ENCODE measurements at regions not wholly inside any gene's neighbourhood (a gene's known extent, or its start where the extent isn't known, plus 50 kb on each side); places are given as distances from the start of the nearest gene placed in this dataset.
A peak's percentile ranks its signal among the peaks of the same experiment; 100 is the strongest.

DNA sequence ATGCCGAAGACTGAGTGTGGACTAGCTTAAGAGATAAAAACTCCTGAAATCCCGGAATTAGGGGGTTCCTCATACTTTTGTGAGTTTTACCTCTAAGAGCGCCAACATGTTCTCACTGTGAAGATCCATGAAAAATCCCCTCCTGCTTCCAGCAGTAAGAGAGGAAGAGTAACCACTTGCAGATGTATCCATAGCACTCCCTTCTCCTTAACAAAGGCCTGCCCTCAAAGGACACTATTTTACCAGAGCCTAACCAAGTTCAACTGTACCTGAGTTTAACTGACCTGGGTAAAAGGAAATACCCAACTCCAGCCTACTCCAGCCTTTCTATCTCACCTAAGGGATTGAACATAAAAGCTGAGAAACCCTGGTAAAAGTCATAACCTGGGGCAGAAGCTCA, 280.9 kb downstream of the POLR1F start (continued):
- TF ChIP-seq, protein P1, sequence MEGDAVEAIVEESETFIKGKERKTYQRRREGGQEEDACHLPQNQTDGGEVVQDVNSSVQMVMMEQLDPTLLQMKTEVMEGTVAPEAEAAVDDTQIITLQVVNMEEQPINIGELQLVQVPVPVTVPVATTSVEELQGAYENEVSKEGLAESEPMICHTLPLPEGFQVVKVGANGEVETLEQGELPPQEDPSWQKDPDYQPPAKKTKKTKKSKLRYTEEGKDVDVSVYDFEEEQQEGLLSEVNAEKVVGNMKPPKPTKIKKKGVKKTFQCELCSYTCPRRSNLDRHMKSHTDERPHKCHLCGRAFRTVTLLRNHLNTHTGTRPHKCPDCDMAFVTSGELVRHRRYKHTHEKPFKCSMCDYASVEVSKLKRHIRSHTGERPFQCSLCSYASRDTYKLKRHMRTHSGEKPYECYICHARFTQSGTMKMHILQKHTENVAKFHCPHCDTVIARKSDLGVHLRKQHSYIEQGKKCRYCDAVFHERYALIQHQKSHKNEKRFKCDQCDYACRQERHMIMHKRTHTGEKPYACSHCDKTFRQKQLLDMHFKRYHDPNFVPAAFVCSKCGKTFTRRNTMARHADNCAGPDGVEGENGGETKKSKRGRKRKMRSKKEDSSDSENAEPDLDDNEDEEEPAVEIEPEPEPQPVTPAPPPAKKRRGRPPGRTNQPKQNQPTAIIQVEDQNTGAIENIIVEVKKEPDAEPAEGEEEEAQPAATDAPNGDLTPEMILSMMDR (conservative IDR thresholded peaks at IDR 0.05; ENCODE audit: low read depth in 2 of 2) = no peak

- H3K4me1 Mint-ChIP-seq = peaks cover 17% of the 10 kb centered on the region
- Histone ChIP-seq H2AFZ (no peak overlapping the region), H3K9me2 (ENCODE audit: insufficient read depth) (no peaks in the 10 kb centered on the region; the same call in 1 of the 2 replicates), H3K4me3 (no peak overlapping the region), H3K36me3 (ENCODE audit: insufficient read depth) (no peaks in the 10 kb centered on the region), H3K27ac (ENCODE audit: low read depth) (no peak overlapping the region), H4K20me1 (replicated peaks; ENCODE audit: insufficient read depth) (no peaks in the 10 kb centered on the region), H3K79me2 (replicated peaks; ENCODE audit: insufficient read depth) (no peaks in the 10 kb centered on the region), H3K27me3 (ENCODE audit: insufficient read depth) (no peaks in the 10 kb centered on the region), H3K4me2 (peak overlapping the region; percentile 24; the same call in 1 of the 2 replicates), H3K4me1 (ENCODE audit: insufficient read depth) (peaks cover 3% of the 10 kb centered on the region; the same call in 1 of the 2 replicates), H3F3A (replicated peaks; ENCODE audit: low read depth) (no peaks in the 10 kb centered on the region)
- H3K9me3 Mint-ChIP-seq = peaks cover 2% of the 10 kb centered on the region; the same call in 1 of the 3 replicates
- H3K27me3 Mint-ChIP-seq (ENCODE audit: insufficient read depth, low read depth, poor library complexity) = peaks cover 3% of the 10 kb centered on the region
- H3K36me3 Mint-ChIP-seq (ENCODE audit: low read depth) = no peaks in the 10 kb centered on the region
- DNase-seq (ENCODE audit: low spot score) (no peak), ATAC-seq (no peak)
- H3K27ac Mint-ChIP-seq = no peak overlapping the region
- H3K4me3 Mint-ChIP-seq = no peak overlapping the region
- TF ChIP-seq ZNF114 (CRISPR knock-in tag; IDR thresholded peaks at IDR 0.05) (no peak), EZH2 (IDR thresholded peaks at IDR 0.05; ENCODE audit: low read depth, unreplicated experiment) (no peak), STAT1 (IDR thresholded peaks at IDR 0.05; ENCODE audit: unreplicated experiment) (no peak), EZH2phosphoT487 (IDR thresholded peaks at IDR 0.05; ENCODE audit: unreplicated experiment) (no peak), ZNF462 (CRISPR knock-in tag; IDR thresholded peaks at IDR 0.05) (no peak), NANOG (IDR thresholded peaks at IDR 0.05; ENCODE audit: borderline replicate concordance) (no peak), POLR2AphosphoS5 (IDR thresholded peaks at IDR 0.05; ENCODE audit: low read depth) (no peak), ZNF331 (CRISPR knock-in tag; IDR thresholded peaks at IDR 0.05; ENCODE audit: low read depth) (no peak), ETS1 (IDR thresholded peaks at IDR 0.05) (no peak), CREB1 (CRISPR knock-in tag; IDR thresholded peaks at IDR 0.05; ENCODE audit: low read depth) (no peak)
- TF ChIP-seq, protein P2, sequence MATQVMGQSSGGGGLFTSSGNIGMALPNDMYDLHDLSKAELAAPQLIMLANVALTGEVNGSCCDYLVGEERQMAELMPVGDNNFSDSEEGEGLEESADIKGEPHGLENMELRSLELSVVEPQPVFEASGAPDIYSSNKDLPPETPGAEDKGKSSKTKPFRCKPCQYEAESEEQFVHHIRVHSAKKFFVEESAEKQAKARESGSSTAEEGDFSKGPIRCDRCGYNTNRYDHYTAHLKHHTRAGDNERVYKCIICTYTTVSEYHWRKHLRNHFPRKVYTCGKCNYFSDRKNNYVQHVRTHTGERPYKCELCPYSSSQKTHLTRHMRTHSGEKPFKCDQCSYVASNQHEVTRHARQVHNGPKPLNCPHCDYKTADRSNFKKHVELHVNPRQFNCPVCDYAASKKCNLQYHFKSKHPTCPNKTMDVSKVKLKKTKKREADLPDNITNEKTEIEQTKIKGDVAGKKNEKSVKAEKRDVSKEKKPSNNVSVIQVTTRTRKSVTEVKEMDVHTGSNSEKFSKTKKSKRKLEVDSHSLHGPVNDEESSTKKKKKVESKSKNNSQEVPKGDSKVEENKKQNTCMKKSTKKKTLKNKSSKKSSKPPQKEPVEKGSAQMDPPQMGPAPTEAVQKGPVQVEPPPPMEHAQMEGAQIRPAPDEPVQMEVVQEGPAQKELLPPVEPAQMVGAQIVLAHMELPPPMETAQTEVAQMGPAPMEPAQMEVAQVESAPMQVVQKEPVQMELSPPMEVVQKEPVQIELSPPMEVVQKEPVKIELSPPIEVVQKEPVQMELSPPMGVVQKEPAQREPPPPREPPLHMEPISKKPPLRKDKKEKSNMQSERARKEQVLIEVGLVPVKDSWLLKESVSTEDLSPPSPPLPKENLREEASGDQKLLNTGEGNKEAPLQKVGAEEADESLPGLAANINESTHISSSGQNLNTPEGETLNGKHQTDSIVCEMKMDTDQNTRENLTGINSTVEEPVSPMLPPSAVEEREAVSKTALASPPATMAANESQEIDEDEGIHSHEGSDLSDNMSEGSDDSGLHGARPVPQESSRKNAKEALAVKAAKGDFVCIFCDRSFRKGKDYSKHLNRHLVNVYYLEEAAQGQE (IDR thresholded peaks at IDR 0.05; ENCODE audit: unreplicated experiment) = no peak
Observed at GRCh38 chr7:19421861-19422260, 276.6 kb upstream of the FERD3L start.
